ENCODE measurements at regions not wholly inside any gene's neighbourhood (a gene's known extent, or its start where the extent isn't known, plus 50 kb on each side); places are given as distances from the start of the nearest gene placed in this dataset.

GRCh38 chr1:233459470-233459945 is 132.0 kb downstream of the MAP3K21 start:
- H3K9me3 ChIP-seq (ENCODE audit: control insufficient read depth, low read depth, low read length), result no peaks in the 10 kb centered on the region
- no peaks in the 10 kb centered on the region for H4K20me1 ChIP-seq (ENCODE audit: control insufficient read depth, insufficient read depth, insufficient read length)
- DNase-seq, result no peak
- no peaks in the 10 kb centered on the region for H3K27me3 ChIP-seq (ENCODE audit: insufficient read depth, low read length)
- no peak overlapping the region for H4K91ac ChIP-seq (ENCODE audit: insufficient read length, low read depth, low read length)
- no peaks in the 10 kb centered on the region; a peak in 1 of 5 replicates for H3K9me3 Mint-ChIP-seq
- no peak overlapping the region for H2BK120ac ChIP-seq (ENCODE audit: low read depth, low read length, poor library complexity, severe bottlenecking)
- H3T11ph ChIP-seq (ENCODE audit: low read length), result no peak overlapping the region
- no peak overlapping the region for H3K4me2 ChIP-seq (ENCODE audit: insufficient read depth, insufficient read length, low read length)
- H2BK12ac ChIP-seq (ENCODE audit: insufficient read length, low read depth, low read length), result no peak overlapping the region
- no peak overlapping the region for H4K5ac ChIP-seq (ENCODE audit: insufficient read length, low read depth, low read length)
- H3K4me1 ChIP-seq (ENCODE audit: insufficient read depth, low read length), result peaks cover 4% of the 10 kb centered on the region
- no peaks in the 10 kb centered on the region for H3K27me3 Mint-ChIP-seq (ENCODE audit: low read depth)
- no peak overlapping the region for H2BK20ac ChIP-seq (ENCODE audit: low read depth, low read length, poor library complexity, severe bottlenecking)
- TF ChIP-seq CTCF (conservative IDR thresholded peaks at IDR 0.05), result no peak
- H3K4ac ChIP-seq (ENCODE audit: low read depth, low read length), result no peak overlapping the region
- no CpG with 5 or more reads among the region's 1 CpG for WGBS (ENCODE audit: extremely low coverage, insufficient read length, low lambda C conversion rate)
- H3K9ac ChIP-seq (ENCODE audit: extremely low read depth, insufficient read length, low read length), result no peak overlapping the region
- no peak overlapping the region for H4K8ac ChIP-seq (replicated peaks; ENCODE audit: insufficient read length, low read depth, low read length)
- H3K36me3 Mint-ChIP-seq (ENCODE audit: insufficient read depth in 1 of 3, low read depth in 3 of 3), result no peaks in the 10 kb centered on the region
- H3K56ac ChIP-seq (ENCODE audit: insufficient read length, low read depth, low read length), result no peak overlapping the region
- H3K23ac ChIP-seq (ENCODE audit: insufficient read length, low read depth, low read length), result no peak overlapping the region
- no peak overlapping the region for H2AFZ ChIP-seq (ENCODE audit: low read length)
- H3K27ac ChIP-seq (ENCODE audit: insufficient read length, low read depth, low read length), result no peak overlapping the region
- peak overlapping the region in 2 of 3 experiments; percentile 11 to 29; a peak in 5 of 7 replicates for H3K27ac Mint-ChIP-seq
- no peaks in the 10 kb centered on the region for H3K79me2 ChIP-seq (ENCODE audit: insufficient read depth, low read length)
- peak overlapping the region; percentile 17 for H3K18ac ChIP-seq (ENCODE audit: insufficient read length, low read depth, low read length)
- no peaks in the 10 kb centered on the region for H3K79me1 ChIP-seq (ENCODE audit: insufficient read depth, low read depth, low read length, poor library complexity, severe bottlenecking)
- H3K23me2 ChIP-seq (ENCODE audit: insufficient read length, low read depth, low read length, poor library complexity, severe bottlenecking), result no peaks in the 10 kb centered on the region
- no peak overlapping the region for H2BK15ac ChIP-seq (ENCODE audit: low read depth, low read length)
- H3K4me3 Mint-ChIP-seq, result no peak overlapping the region
- H2AK5ac ChIP-seq (ENCODE audit: insufficient read length, low read length), result no peak overlapping the region
- H3K14ac ChIP-seq (ENCODE audit: insufficient read depth, low read length), result no peak overlapping the region
- H2BK5ac ChIP-seq (ENCODE audit: insufficient read length, low read length), result no peak overlapping the region
- peaks cover 17 to 19% of the 10 kb centered on the region in 2 experiments for H3K4me1 Mint-ChIP-seq

All from H9 (cell line).